OCI-LY1 (cell line): ENCODE measurements at regions not wholly inside any gene's neighbourhood (a gene's known extent, or its start where the extent isn't known, plus 50 kb on each side); places are given as distances from the start of the nearest gene placed in this dataset.

Experiments used
- H2AFZ ChIP-seq: fragments of 200-600 bp; sonication (generic), shearing (Covaris generic); 2 replicates; pipeline ENCODE4 v1.6.0; 2014; ENCODE audit warnings: antibody characterized with exemption, mild to moderate bottlenecking, low read length
- H3F3A ChIP-seq: fragments of 200-600 bp; sonication (generic), shearing (Covaris generic); 2 replicates; pipeline ENCODE4 v1.6.0; 2014; ENCODE audit warnings: mild to moderate bottlenecking, antibody characterized with exemption, low read length, moderate library complexity; ENCODE audit not compliant: insufficient read depth
- H3K27ac ChIP-seq: fragments of 200-600 bp; sonication (generic); 2 replicates; pipeline ENCODE4 v1.5.1; 2014; ENCODE audit warnings: low read length, mixed run types, mild to moderate bottlenecking, low read depth; ENCODE audit not compliant: poor library complexity, severe bottlenecking
- H3K27me3 ChIP-seq: fragments of 200-600 bp; sonication (generic); 2 replicates; pipeline ENCODE4 v1.6.0; 2014; ENCODE audit warnings: antibody characterized with exemption, mild to moderate bottlenecking, low read length, moderate library complexity; ENCODE audit not compliant: insufficient read depth
- H3K36me3 ChIP-seq: fragments of 200-600 bp; sonication (generic); 2 replicates; pipeline ENCODE4 v1.6.1; 2014; ENCODE audit warnings: mild to moderate bottlenecking, antibody characterized with exemption, low read length, moderate library complexity, mixed read lengths; ENCODE audit not compliant: insufficient read depth
- H3K4me1 ChIP-seq: fragments of 200-600 bp; sonication (generic); 2 replicates; pipeline ENCODE4 v1.5.1; 2014; ENCODE audit warnings: mild to moderate bottlenecking, low read length, moderate library complexity; ENCODE audit not compliant: insufficient read depth, severe bottlenecking
- H3K4me2 ChIP-seq: fragments of 200-600 bp; sonication (generic), shearing (Covaris generic); 2 replicates; pipeline ENCODE4 v1.6.1; 2014; ENCODE audit warnings: low read length
- H3K4me3 ChIP-seq: fragments of 200-600 bp; sonication (generic); 2 replicates; pipeline ENCODE4 v1.5.1; 2014; ENCODE audit warnings: low read length, low read depth, mild to moderate bottlenecking, mixed read lengths; ENCODE audit not compliant: poor library complexity, severe bottlenecking
- H3K79me2 ChIP-seq: fragments of 200-600 bp; shearing (Covaris generic); 2 replicates; pipeline ENCODE4 v1.6.1; 2016; ENCODE audit warnings: mixed run types, low read length, mixed read lengths; ENCODE audit not compliant: insufficient read depth
- H3K9ac ChIP-seq: fragments of 200-600 bp; sonication (generic), shearing (Covaris generic); 2 replicates; pipeline ENCODE4 v1.6.1; 2014; ENCODE audit warnings: mild to moderate bottlenecking, low read length, mixed read lengths
- H3K9me2 ChIP-seq: fragments of 200-600 bp; sonication (generic), shearing (Covaris generic); 2 replicates; pipeline ENCODE4 v1.6.1; 2014; ENCODE audit warnings: low read depth, mild to moderate bottlenecking, low read length, mixed read lengths
- H3K9me3 ChIP-seq: fragments of 200-600 bp; shearing (Covaris generic); 2 replicates; pipeline ENCODE4 v1.6.1; 2014; ENCODE audit warnings: low read length, mixed read lengths
- H4K20me1 ChIP-seq: fragments of 200-600 bp; sonication (generic), shearing (Covaris generic); 2 replicates; pipeline ENCODE4 v1.6.0; 2016; ENCODE audit warnings: mild to moderate bottlenecking, low read length; ENCODE audit not compliant: insufficient read depth
- EZH2 ChIP-seq: fragments of 200-600 bp; sonication (generic), shearing (Covaris generic); IDR thresholded peaks from 2 replicates; pipeline ENCODE4 v1.8.0; 2017; ENCODE audit warnings: borderline replicate concordance, mixed run types, mild to moderate bottlenecking, antibody characterized with exemption, low read length, moderate library complexity, mixed read lengths
- TF ChIP-seq, protein P1 (sequence below): fragments of 200-600 bp; sonication (generic), shearing (Covaris generic); IDR thresholded peaks from 2 replicates; pipeline ENCODE4 v1.5.1; 2017; ENCODE audit warnings: mild to moderate bottlenecking, antibody characterized with exemption, low read length, moderate library complexity, mixed read lengths

- Histone ChIP-seq H3K9me2 (no peaks in the 10 kb centered on the region), H3K9me3 (no peaks in the 10 kb centered on the region), H4K20me1 (no peaks in the 10 kb centered on the region), H3K79me2 (no peaks in the 10 kb centered on the region), H3K27me3 (no peaks in the 10 kb centered on the region), H3K4me2 (no peak overlapping the region), H3K4me1 (peaks cover 16% of the 10 kb centered on the region), H2AFZ (no peak overlapping the region), H3K9ac (no peak overlapping the region), H3K27ac (no peak overlapping the region), H3K4me3 (no peak overlapping the region), H3F3A (no peaks in the 10 kb centered on the region), H3K36me3 (no peaks in the 10 kb centered on the region)
- TF ChIP-seq, protein P1, sequence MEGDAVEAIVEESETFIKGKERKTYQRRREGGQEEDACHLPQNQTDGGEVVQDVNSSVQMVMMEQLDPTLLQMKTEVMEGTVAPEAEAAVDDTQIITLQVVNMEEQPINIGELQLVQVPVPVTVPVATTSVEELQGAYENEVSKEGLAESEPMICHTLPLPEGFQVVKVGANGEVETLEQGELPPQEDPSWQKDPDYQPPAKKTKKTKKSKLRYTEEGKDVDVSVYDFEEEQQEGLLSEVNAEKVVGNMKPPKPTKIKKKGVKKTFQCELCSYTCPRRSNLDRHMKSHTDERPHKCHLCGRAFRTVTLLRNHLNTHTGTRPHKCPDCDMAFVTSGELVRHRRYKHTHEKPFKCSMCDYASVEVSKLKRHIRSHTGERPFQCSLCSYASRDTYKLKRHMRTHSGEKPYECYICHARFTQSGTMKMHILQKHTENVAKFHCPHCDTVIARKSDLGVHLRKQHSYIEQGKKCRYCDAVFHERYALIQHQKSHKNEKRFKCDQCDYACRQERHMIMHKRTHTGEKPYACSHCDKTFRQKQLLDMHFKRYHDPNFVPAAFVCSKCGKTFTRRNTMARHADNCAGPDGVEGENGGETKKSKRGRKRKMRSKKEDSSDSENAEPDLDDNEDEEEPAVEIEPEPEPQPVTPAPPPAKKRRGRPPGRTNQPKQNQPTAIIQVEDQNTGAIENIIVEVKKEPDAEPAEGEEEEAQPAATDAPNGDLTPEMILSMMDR = no peak
- no peak for TF ChIP-seq EZH2
Measured at GRCh38 chr6:88238901-88239300, 72.8 kb upstream of the CNR1 start.

GRCh38 chr6:88238065-88238464, 71.9 kb upstream of the CNR1 start:
- Histone ChIP-seq H4K20me1 (no peaks in the 10 kb centered on the region), H2AFZ (no peak overlapping the region), H3K36me3 (no peaks in the 10 kb centered on the region), H3K27me3 (no peaks in the 10 kb centered on the region), H3K9ac (no peak overlapping the region; the same call in 1 of the 2 replicates), H3K79me2 (no peaks in the 10 kb centered on the region), H3K9me2 (no peaks in the 10 kb centered on the region), H3K4me3 (no peak overlapping the region), H3K27ac (no peak overlapping the region), H3K4me1 (peaks cover 16% of the 10 kb centered on the region), H3K9me3 (0 out of 2 replicates have a peak, but pooled peaks cover 2% of the 10 kb centered on the region), H3K4me2 (no peak overlapping the region), H3F3A (no peaks in the 10 kb centered on the region)
- TF ChIP-seq, protein P1 = peak; percentile 89
- no peak for TF ChIP-seq EZH2

GRCh38 chr6:88236612-88237360, 70.6 kb upstream of the CNR1 start:
- H3K27ac ChIP-seq = no peak overlapping the region
- H2AFZ ChIP-seq = peak overlapping the region; percentile 96; the same call in 1 of the 2 replicates

More at GRCh38 chr6:88236612-88237360, 70.6 kb upstream of the CNR1 start:
- H3K79me2 ChIP-seq = no peaks in the 10 kb centered on the region
- H4K20me1 ChIP-seq = no peaks in the 10 kb centered on the region
- no peak overlapping the region for H3K4me3 ChIP-seq
- H3K4me1 ChIP-seq = peaks cover 16% of the 10 kb centered on the region
- H3K4me2 ChIP-seq = no peak overlapping the region
- H3K27me3 ChIP-seq = no peaks in the 10 kb centered on the region
- H3K36me3 ChIP-seq = no peaks in the 10 kb centered on the region
- H3F3A ChIP-seq = no peaks in the 10 kb centered on the region
- no peak overlapping the region for H3K9ac ChIP-seq
- TF ChIP-seq, protein P1 = no peak
- TF ChIP-seq EZH2 = no peak
- no peaks in the 10 kb centered on the region for H3K9me2 ChIP-seq
- peaks cover 6% of the 10 kb centered on the region for H3K9me3 ChIP-seq
